Stimulated activated naive CD8-positive, alpha-beta T cell treated with anti-CD3 and anti-CD28 coated beads, Interleukin-15, Interleukin-2, amounts not matched to agents 100 U/mL and 50 U/mL, for 24 hours (primary cell): ENCODE measurements at regions not wholly inside any gene's neighbourhood (a gene's known extent, or its start where the extent isn't known, plus 50 kb on each side); places are given as distances from the start of the nearest gene placed in this dataset.
"Not testable (repeated sequence)": the region's sequence is repeated elsewhere in the genome, so short reads cannot be mapped to it uniquely, and the experiment has no call there.

Source experiments
- ATAC-seq: fragments of 150-1000 bp; cut with Tn5 transposase; one replicate; pipeline ENCODE4 v1.10.0; 2021
- DNase-seq: peaks from one replicate; pipeline ENCODE4 v3.0.0; 2021

DNA sequence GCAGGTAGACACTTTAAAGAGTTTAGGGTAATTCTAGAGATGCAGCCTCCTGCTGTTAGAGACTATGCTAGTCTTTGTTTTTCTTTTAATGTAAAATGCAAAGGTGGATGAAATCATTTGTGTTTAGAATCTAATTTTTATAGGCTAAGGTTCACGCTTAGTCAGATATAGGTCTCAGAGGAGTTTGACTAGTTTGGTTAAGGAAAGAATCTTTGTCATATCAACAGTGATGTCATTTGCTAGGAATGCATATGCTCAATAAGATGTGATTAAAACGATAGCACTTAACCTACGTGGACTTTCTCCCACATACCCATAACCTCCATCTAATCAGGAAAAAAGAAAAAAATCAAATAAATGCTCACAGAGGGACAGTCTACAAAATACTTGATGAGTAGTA lies 859.3 kb upstream of the ATXN7L3B start:
- DNase-seq: no peak

DNA sequence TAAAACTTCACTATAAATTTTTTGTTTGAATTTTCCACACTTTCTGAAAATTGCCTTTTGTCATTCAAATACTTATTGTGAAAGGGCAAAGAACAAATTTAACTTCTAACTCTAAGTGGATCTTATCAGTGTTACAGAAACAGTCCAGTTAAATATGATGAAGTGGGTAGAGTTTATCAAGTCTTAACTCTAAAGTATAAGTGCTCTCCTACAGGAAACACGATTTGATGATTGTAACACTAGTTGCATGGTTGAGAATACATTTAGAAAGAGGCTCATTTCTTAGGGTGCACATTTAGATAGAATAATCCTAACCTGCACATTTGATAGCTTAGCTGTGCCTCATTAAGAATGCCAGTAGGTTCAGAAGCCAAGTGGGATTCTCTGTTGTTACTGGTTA lies 838.3 kb upstream of the ATXN7L3B start:
- DNase-seq: no peak
- no peak for ATAC-seq

More for the DNA sequence above, 859.3 kb upstream of the ATXN7L3B start:
- ATAC-seq: no peak

DNA sequence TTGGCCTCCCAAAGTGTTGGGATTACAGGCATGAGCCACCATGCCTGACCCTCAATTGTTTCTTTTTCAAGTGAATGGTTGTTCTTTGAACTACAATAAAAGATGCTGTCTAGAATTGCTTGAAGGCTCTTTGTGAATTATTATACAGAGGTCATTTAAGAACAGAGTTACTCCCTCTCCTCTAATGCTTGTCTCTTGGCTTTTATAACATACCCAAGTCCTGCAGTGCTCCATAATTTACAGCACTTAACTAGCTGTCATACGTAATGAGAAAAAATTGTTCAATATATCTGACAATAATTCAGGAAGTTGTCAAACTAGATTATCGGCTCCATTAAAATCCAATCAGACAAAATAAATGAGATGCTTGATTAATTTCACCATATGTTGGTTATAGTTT lies 823.0 kb upstream of the ATXN7L3B start:
- no peak for ATAC-seq
- DNase-seq: no peak

DNA sequence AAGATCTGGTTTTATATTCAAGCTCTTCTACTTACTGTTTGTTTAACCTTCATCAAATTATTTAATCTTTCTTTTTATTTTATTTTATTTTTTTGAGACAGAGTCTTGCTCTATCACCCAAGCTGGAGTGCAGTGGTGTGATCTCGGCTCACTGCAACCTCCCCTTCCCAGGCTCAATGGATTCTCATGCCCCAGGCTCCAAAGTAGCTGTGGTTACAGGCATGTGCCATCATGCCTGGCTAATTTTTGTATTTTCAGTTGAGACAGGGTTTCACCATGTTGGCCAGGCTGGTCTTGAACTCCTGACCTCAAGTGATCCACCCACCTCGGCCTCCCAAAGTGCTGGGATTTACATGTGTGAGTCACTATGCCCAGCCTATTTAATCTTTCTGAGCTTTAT lies 821.5 kb upstream of the ATXN7L3B start:
- ATAC-seq: not testable (repeated sequence)

DNA sequence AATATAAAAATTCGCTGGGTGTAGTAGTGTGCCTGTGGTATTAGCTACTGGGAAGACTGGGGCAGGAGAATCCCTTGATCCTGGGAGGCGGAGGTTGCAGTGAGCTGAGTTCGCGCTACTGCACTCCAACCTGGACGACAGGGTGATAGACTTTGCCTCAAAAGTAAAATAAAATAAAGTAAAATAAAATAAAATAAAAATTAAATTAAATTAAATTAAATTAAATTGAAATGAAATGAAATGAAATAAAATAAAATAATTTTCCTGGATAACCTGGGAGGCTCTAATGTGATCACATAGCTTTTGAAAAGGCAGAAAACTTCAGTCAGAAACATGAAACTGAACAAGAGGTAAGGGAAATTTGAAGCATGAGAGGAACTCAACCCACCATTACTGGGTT lies 818.4 kb upstream of the ATXN7L3B start:
- no peak for DNase-seq
- ATAC-seq: no peak

More for the DNA sequence above, 821.5 kb upstream of the ATXN7L3B start:
- DNase-seq: not testable (repeated sequence)

DNA sequence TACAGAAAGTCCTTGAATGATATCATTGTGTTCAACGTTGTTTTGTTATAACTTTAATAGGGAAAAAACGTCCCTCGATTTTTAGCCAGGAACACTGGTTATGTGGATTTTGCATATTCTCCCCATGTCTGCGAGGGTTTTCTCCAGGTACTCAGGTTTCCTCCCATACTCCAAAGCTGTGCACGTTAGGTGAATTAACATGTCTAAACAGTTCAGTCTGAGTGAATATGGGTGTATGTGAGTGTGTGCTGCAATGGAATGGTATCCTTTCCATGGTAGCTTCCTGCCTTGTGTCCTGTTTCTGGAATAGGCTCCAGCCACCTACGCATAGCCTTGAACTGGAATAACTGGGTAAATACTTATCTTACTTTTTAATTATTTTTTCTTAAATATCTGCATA lies 810.8 kb upstream of the ATXN7L3B start:
- ATAC-seq (no peak), DNase-seq (no peak)

DNA sequence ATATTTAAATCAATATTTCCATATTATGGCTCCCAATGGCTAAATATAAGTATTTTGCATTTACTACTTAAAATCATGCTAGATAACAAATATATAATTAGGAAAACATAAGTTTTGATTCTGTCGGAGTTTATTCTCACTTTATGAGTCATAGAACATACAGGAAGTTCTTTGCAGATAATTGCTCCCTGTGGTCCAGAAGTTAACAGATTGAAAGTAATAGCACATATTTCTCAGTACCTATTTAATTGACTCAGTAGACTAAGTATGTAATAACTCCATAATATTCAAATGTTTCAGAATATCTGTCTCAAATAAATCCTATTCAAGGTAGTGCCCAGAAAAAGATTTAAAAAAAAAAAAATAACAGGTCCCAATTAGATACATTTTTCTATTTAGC lies 806.0 kb upstream of the ATXN7L3B start:
- no peak for DNase-seq
- no peak for ATAC-seq

DNA sequence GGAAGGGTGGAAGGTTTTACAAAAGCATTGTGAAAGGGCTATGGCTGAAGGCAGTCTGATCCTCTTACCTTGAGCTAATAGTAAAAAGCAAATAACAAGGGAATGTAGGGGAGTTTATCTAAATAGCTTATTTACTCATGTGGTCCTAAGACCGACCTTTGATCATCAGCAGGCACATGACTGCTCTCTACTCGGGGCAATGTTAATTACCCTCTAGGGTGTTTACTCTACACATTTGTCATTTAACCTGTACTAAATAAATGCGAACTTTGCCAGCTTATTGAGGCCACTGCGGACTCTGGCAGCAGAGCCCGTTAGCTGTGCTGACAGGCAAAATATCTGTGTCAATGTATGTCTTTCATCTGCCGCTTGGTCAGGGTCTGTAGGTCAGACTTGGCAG lies 768.3 kb upstream of the ATXN7L3B start:
- DNase-seq: no peak
- ATAC-seq: no peak

DNA sequence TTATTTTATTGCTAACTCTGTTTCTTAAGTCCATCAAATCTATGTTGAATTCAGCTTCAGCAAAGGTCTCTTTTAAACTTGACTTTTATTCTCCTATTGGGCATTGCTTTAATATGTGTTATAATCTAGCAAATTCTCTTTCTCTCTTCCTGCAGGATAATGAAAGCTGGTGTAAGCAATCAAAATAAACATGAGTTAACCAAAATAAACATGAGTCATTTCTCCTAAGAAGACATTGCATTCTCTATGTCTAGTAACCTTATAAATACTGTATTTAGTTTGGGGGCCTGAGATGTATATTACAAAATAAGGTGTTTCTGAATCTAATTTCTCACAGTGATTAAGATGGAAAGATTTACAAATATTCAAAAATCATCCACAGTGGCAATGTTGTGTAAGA lies 739.1 kb upstream of the ATXN7L3B start:
- DNase-seq: no peak
- ATAC-seq: no peak

DNA sequence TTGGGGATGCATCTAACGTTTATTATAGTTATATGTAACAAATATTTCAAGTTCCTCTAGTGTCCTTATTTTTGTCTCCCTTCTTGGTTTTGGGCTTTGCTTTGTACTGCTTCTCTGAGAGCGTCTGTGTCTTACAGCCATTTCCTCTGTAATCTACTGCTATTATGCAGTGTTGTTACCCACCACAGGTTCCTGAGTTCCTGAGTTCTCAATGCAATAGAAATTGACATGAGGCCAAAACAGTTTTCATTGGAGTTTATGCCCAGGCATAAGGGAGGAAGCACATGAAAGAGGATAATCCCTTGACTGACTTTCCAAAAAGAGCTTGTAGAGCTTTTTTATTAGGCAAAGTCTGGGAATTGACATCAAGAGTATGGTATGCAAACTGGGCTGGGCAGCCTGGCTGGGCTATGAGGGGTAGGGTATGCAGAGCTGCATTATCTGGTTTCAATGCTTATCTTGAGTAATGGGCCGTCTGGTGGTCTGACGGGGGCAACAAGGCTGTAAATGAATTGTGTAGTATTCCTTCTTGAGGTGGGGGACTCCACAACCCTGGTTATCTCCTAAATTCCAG lies 722.5 kb upstream of the ATXN7L3B start:
- no peak for ATAC-seq
- DNase-seq: no peak

DNA sequence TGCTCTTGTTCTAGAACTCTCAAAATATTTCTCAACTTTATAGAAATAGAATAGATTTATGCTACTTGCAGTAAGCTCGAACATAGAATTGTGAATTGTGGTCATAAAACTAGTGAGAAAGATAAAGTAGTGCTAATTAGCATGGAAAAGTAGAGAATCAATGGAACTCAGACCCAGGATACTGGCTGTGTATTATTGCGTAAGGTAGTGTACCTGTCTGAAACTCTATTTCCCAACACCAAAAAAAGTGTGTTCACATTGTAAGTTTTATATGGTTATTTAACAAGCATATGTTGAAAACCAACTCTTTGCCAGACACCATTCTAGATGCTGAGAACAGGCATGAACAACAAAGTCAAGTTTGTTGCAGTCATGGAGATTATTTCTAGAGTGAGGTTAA lies 720.5 kb upstream of the ATXN7L3B start:
- DNase-seq: no peak
- no peak for ATAC-seq

DNA sequence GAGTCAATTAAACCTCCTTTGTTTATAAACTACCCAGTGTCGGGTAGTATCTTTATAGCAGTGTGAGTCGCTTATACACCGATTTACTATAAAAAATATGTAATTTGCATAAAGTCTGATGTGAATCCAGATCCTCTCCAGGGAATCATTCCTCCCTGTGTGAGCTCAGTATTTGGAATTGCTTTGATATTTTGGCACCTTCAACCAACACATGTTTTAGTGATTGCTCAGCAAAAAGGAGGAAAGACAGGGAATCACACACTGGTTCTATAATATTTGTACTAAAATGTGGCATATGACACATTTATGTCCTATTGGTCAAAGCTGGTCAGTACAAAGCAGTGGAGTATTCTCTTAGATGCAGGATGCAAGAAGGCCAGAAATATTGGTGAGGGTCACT lies 703.9 kb upstream of the ATXN7L3B start:
- ATAC-seq (no peak), DNase-seq (no peak)

DNA sequence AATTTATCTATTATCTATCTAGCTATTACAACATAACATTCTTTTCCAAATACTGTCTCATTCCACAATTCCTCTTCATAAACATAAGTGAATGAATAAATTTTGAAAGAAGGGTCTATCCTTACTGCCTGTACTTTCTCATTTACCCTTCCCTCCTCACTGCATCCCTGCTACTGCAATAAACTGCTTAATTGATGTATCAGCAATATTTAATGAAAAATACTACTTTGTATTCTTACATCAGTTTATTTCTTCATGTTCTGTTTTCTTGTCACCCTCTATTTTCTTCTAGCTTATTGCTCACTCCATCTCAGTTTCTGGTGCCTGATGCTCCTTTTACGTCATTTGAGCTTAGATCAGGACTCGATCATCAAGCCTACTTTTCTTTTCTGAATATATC lies 695.7 kb upstream of the ATXN7L3B start:
- no peak for ATAC-seq
- no peak for DNase-seq

DNA sequence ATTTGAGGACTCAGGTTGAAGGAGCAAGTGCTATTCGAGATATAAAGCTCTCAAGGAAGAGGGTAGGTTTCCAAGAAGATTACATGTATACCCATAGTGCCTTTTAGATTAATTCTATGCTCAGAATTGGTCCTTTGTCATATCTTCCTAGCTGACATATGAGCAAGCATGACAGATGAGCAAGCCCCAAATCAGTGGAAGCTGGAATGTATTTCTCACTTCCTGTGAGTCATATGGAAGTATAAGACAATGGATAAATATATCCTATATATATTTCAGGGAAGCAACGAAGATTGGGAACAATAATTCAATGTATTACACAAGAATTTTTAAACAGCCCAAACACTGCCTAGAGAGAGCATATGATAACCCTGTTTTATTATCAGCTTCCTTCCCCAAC lies 674.1 kb upstream of the ATXN7L3B start:
- DNase-seq (no peak), ATAC-seq (no peak)

DNA sequence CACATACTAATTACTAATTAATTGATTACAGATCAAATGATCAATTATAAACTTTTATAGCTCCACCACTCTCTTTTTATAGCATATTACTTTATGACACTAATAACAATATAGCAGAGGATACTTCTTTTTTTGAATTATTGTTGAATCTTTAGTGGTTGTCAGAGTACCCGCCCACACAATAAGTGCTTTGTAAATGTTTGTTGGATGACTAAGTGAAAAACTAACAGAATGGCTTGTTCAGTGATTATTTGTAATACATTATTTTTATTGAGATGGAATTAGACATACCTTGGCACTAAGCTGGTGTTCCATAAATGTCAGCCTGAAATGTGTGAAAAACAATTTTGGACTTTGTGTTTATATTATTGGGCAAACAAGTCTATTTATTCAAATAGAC lies 670.5 kb upstream of the ATXN7L3B start:
- ATAC-seq (no peak), DNase-seq (no peak)

DNA sequence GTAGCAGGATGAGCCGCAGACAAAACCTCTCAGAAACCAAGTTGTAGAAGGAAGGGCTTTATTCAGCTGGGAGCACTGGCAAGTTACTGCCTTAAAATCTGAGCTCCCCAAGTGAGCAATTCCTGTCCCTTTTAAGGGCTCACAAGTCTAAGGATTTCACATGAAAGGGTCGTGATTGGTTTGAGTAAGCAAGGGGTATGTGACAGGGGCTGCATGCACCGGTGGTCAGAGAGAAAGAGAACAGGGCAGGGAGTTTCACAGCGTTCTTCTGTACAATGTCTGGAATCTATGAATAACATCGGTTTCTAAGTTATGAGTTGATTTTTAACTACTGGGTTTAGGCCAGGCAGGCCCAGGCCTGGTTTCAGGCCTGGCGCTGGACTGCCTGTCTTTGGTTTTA lies 660.3 kb upstream of the ATXN7L3B start:
- not testable (repeated sequence) for DNase-seq, ATAC-seq

DNA sequence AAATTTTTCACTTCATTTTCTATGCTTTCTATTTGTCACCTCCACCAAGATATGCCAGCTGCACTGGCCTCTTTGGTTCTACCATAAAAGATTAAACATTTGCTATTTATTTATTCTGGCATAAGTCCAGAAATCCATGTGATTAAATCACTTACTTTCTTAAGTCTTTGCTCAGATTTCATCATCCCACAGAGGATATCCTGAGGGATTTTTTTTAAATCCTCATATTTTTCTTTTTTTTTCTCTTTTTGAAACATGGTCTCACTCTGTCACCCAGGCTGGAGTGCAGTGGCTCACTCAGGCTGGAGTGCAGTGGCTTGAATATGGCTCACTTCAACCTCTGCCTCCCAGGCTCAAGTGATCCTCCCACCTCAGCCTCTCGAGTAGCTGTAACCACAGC lies 645.4 kb upstream of the ATXN7L3B start:
- ATAC-seq (no peak), DNase-seq (no peak)

DNA sequence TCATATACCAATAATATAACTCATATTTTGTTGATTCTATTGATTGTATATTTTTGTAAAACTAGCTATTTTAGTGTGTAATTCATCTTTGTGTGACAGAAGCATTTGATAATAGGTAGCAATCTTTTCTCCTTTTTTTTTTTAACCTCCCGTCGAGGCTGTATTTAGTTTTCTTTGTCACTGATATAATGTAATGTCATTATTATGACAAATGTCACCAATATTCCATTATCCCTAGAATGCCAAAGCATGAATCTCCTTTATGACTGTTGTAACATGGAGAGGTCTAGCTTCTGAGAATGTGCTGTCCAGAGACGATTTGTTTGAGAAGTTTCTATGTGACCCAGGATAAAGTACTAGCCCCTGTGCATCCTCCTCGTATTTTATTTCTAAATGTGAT lies 639.0 kb upstream of the ATXN7L3B start:
- DNase-seq (no peak), ATAC-seq (no peak)

DNA sequence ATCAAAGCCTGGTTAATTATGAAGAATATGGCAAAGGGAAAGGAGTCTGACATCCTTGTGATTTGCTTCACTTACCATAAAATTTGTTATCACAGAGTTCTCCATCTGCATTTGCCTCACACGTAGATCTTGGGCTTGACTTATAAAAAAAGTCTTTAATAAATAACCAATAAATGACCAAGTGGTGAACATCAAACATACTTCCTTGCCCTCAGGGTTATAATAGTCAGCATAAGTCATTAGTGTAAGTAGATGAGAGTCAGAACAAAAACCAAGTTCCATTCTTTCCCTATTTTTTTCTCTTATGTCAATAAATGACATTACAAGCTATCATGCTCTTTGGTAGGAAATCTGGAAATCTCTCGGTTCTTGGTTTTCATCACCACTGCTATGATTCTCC lies 635.4 kb upstream of the ATXN7L3B start:
- ATAC-seq (no peak), DNase-seq (no peak)

DNA sequence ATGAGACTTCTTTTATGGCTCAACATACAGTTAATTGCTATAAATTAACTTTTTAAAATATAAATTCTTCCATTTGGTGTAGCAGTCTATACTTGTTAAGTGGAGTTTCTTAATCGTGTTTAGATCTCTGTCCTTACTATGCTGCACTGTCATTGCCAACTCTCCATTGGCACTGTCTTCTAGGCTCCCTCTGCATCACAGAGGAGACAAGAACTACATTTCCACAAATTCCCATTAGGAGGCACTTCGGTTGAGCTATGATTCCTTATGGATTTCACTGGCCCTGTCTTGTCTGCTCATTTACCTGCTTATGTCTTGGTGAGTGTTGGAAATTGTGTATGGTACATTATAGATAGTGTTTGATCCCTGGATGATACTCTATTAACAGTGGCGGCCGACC lies 630.9 kb upstream of the ATXN7L3B start:
- no peak for DNase-seq
- ATAC-seq: no peak

DNA sequence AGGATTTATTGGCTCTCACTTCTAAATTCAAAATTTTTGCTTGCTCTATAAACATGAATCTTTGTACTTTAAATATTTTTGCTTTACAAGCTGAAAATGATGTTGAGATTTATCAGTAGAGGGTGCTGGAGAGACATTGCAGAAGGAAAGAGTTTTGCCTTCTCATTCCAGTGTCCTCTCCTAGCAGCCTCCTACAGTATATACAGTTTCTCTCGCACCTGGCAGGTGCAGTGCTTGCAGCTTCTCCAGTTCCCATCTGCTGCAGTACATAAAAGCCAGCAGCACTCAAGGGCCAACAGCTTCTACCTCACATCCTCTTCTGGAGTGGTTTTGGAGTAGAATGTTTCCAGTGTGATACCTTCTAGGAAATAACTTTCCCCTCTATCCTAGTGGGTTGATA lies 601.8 kb upstream of the ATXN7L3B start:
- ATAC-seq (no peak), DNase-seq (no peak)

DNA sequence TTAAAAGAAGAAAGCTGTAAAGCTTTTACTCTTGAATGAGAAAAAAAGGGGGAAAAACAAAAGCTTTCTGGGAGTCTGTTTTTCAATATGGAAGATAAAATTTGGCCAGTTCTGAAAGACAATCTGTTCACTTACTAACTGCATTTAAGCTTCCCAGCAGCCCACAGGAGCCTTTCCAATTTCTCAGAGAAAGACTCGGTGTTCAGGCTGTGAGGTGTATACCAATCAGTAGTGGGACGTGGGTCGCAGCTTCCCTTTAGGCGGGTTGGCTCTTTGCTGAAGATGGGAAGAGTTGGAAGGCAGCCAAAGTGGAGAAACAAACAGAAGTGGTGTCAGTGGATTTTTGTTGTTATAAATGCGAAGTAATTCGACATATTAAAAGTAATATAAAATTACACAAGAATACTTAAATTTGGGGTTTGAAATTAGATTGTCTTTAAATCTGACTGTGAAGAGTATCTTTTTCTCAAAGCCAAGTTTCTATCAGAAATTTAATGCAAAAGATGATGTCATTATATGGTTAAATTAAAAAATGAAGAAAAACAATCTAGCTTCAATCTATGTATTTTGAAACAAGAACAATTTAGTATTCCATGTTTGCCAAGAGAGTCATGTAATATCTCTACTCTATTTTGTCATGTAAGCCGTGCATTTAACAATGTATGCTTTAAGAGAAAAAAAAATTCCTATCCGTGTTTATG lies 590.2 kb upstream of the ATXN7L3B start:
- ATAC-seq (no peak), DNase-seq (no peak)

DNA sequence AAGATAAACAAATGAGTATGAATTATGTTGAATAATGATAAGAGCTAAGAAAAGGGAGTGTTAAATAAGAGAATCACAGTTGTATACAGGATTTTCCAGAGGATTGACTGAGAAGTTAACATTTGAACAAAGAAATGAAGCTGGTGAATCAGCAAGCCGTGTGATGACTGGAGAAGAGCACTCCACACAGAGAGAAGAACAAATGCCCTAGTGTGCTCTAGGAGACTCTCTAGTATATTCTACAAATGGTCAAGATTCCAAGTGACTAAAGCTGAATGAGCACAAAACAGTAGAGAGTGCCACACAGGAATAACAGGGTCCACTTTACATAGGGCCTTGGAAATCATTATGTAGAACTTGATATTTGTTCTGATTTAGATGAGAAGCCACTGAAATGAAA lies 587.1 kb upstream of the ATXN7L3B start:
- ATAC-seq (no peak), DNase-seq (no peak)

DNA sequence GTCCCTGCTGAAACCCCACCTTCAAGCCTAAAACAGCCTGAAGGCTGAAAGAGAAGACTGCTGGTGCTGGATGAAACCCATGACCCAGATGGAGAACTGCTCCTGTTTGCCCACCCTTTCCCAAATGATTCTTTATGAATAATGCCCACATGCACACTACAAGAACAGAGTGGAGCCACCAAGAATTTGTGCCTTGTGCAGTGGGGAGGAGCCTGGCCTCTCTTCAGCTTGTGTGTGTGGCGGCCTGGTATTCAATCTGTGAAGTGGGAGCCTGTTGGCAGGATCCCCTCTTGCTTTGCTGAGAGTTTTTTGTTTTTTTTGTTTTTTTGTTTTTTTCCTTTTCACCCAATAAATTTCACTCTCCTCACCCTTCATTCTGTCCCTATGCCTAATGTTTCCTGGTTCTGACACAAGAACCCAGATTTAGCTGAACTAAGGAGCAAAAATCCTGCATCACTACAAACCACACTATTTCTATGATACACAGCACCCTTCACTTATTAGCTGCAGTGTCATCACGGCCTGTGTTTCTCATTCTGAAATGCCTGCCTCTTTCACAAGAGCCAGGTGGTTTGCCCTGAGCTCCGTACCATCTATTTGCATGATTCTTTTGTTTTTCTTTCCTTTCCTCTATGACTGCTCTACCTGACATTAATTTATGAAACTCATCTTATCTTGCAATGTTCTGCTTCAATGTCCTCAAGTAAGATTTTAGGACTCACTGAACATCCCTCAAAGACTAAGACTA lies 585.5 kb upstream of the ATXN7L3B start:
- no peak for DNase-seq
- no peak for ATAC-seq
